B cell (primary cell): ENCODE measurements at regions not wholly inside any gene's neighbourhood (a gene's known extent, or its start where the extent isn't known, plus 50 kb on each side); places are given as distances from the start of the nearest gene placed in this dataset.

Source experiments
- ATAC-seq: fragments of 200-7000 bp; cut with Tn5 transposase; one replicate; pipeline ENCODE4 v1.10.0; 2021; ENCODE audit warnings: low read depth, mild to moderate bottlenecking, moderate number of reproducible peaks, moderate library complexity
- CTCF ChIA-PET: fragments of 350-600 bp; sonication (Branson Sonifier 250); formaldehyde crosslinking; loops from one replicate; lab custom pipeline; 2021; ENCODE audit warnings: antibody characterized with exemption, inconsistent platforms; lab: Charles Lee
- POLR2A ChIA-PET: fragments of 350-600 bp; sonication (Branson Sonifier 250); formaldehyde crosslinking; loops from one replicate; lab custom pipeline; 2021; ENCODE audit warnings: antibody characterized with exemption; lab: Charles Lee
- DNase-seq: peaks from one replicate; pipeline ENCODE4 v3.0.0; 2013
- H2AFZ ChIP-seq: 2 replicates; pipeline ENCODE4 v1.6.1; 2012; ENCODE audit warnings: mild to moderate bottlenecking, low read depth, low read length; ENCODE audit not compliant: insufficient read depth, poor library complexity, severe bottlenecking
- H3K27ac ChIP-seq, 2 donors: 1 replicate in 1 of 2; 2 replicates in 1 of 2; pipeline ENCODE4 v1.5.1; 2012 to 2013; ENCODE audit warnings: low read length in 2 of 2, mild to moderate bottlenecking in 2 of 2, moderate library complexity in 1 of 2
- H3K27me3 ChIP-seq, 4 experiments: fragments of 200-600 bp in 1 of 4; sonication (generic) in 1 of 4; replicated peaks in 1 of 4; 1 replicate in 2 of 4; 2 replicates in 2 of 4; pipeline versions ENCODE4 v1.6.1 to v1.7.0; 2013 to 2016; ENCODE audit warnings: low read length in 3 of 4, mild to moderate bottlenecking in 2 of 4, mixed read lengths in 1 of 4, moderate library complexity in 1 of 4; ENCODE audit not compliant: insufficient read depth in 4 of 4, control insufficient read depth in 3 of 4; ENCODE audit errors: control extremely low read depth in 1 of 4
- H3K36me3 ChIP-seq, 2 experiments: replicated peaks in 1 of 2; 1 replicate in 1 of 2; 2 replicates in 1 of 2; pipeline versions ENCODE4 v1.6.1 to v1.7.1; 2013; ENCODE audit warnings: low read length in 1 of 2; ENCODE audit not compliant: insufficient read depth in 2 of 2, control insufficient read depth in 1 of 2; ENCODE audit errors: control extremely low read depth in 1 of 2, extremely low read depth in 1 of 2
- H3K4me1 ChIP-seq, 2 donors: fragments of 200-600 bp in 1 of 2; sonication (generic) in 1 of 2; 1 replicate in 1 of 2; 2 replicates in 1 of 2; pipeline versions ENCODE4 v1.5.1 to v1.6.1; 2013 to 2017; ENCODE audit warnings: low read length in 2 of 2; ENCODE audit not compliant: control insufficient read depth in 2 of 2, insufficient read depth in 2 of 2
- H3K4me2 ChIP-seq: replicated peaks from 2 replicates; pipeline ENCODE3; 2012; ENCODE audit warnings: mild to moderate bottlenecking, low read depth, low read length; ENCODE audit not compliant: poor library complexity, severe bottlenecking
- H3K4me3 ChIP-seq, 5 experiments: fragments of 200-600 bp in 1 of 5; sonication (generic) in 1 of 5; 1 replicate in 3 of 5; 2 replicates in 2 of 5; pipeline versions ENCODE4 v1.5.1 to v1.7.0; 2011 to 2016; ENCODE audit warnings: low read length in 4 of 5, mild to moderate bottlenecking in 4 of 5, low read depth in 2 of 5, control low read depth in 1 of 5, moderate library complexity in 1 of 5; ENCODE audit not compliant: insufficient read depth in 1 of 5; ENCODE audit errors: control extremely low read depth in 1 of 5, extremely low read depth in 1 of 5
- H3K79me2 ChIP-seq: fragments of 200-600 bp; sonication (generic); one replicate; pipeline ENCODE4 v1.6.0; 2016; ENCODE audit warnings: low read length; ENCODE audit not compliant: control insufficient read depth, insufficient read depth
- H3K9ac ChIP-seq: fragments of 200-600 bp; sonication (generic); 2 replicates; pipeline ENCODE4 v1.6.1; 2017; ENCODE audit warnings: mild to moderate bottlenecking, low read length, moderate library complexity
- H3K9me3 ChIP-seq, 3 donors: one replicate each; pipeline versions ENCODE4 v1.6.1 to v1.7.1; 2013; ENCODE audit warnings: low read length in 2 of 3; ENCODE audit not compliant: control insufficient read depth in 2 of 3, insufficient read depth in 1 of 3; ENCODE audit errors: control extremely low read depth in 1 of 3
- H4K20me1 ChIP-seq: 2 replicates; pipeline ENCODE4 v1.6.0; 2012; ENCODE audit warnings: mild to moderate bottlenecking, low read length; ENCODE audit not compliant: insufficient read depth, control insufficient read depth, poor library complexity, severe bottlenecking
- H3K27ac Mint-ChIP-seq: one replicate; pipeline ENCODE4 v1.8.0; 2021; ENCODE audit warnings: mixed read lengths
- H3K27me3 Mint-ChIP-seq: one replicate; pipeline ENCODE4 v1.8.0; 2021; ENCODE audit warnings: mixed read lengths
- H3K4me1 Mint-ChIP-seq: one replicate; pipeline ENCODE4 v1.8.0; 2021; ENCODE audit warnings: mixed read lengths
- H3K4me3 Mint-ChIP-seq: one replicate; pipeline ENCODE4 v1.8.0; 2021; ENCODE audit warnings: mixed read lengths
- H3K9me3 Mint-ChIP-seq: one replicate; pipeline ENCODE4 v1.8.0; 2022; ENCODE audit warnings: mixed read lengths; ENCODE audit not compliant: insufficient read depth
- EZH2 ChIP-seq: IDR thresholded peaks from 2 replicates; pipeline ENCODE4 v1.6.1; 2012; ENCODE audit warnings: borderline replicate concordance, low read depth, mild to moderate bottlenecking, moderate library complexity, low read length; ENCODE audit not compliant: insufficient read depth, poor library complexity, severe bottlenecking
- WGBS: methylation state at CpG from one replicate; pipeline ENCODE4 v1.1.5; 2013; ENCODE audit warnings: missing lambda C conversion rate; ENCODE audit not compliant: insufficient coverage; 5-methylcytosine and 5-hydroxymethylcytosine counted together
- intact Hi-C: fragments of 100-400 bp; cut with micrococcal nuclease; formaldehyde crosslinking; loops from one replicate; pipeline ENCODE4 v1.10.0; 2022
- TF ChIP-seq, protein P1 (sequence below): fragments of 200-600 bp; IDR thresholded peaks from one replicate; pipeline ENCODE4 v1.8.0; 2022; ENCODE audit warnings: antibody characterized with exemption, mild to moderate bottlenecking

GRCh38 chr12:85617307-85618091, 218.7 kb downstream of the RASSF9 start:
- Histone ChIP-seq H3K79me2 (no peaks in the 10 kb centered on the region), H3K27ac (no peak overlapping the region), H3K9ac (no peak overlapping the region), H3K36me3 (no peaks in the 10 kb centered on the region), H3K4me2 (no peak overlapping the region), H3K27me3 (no peaks in the 10 kb centered on the region), H3K9me3 (no peaks in the 10 kb centered on the region), H3K4me3 (no peak overlapping the region), H2AFZ (no peak overlapping the region), H4K20me1 (no peaks in the 10 kb centered on the region), H3K4me1 (no peaks in the 10 kb centered on the region)
- TF ChIP-seq, protein P1, sequence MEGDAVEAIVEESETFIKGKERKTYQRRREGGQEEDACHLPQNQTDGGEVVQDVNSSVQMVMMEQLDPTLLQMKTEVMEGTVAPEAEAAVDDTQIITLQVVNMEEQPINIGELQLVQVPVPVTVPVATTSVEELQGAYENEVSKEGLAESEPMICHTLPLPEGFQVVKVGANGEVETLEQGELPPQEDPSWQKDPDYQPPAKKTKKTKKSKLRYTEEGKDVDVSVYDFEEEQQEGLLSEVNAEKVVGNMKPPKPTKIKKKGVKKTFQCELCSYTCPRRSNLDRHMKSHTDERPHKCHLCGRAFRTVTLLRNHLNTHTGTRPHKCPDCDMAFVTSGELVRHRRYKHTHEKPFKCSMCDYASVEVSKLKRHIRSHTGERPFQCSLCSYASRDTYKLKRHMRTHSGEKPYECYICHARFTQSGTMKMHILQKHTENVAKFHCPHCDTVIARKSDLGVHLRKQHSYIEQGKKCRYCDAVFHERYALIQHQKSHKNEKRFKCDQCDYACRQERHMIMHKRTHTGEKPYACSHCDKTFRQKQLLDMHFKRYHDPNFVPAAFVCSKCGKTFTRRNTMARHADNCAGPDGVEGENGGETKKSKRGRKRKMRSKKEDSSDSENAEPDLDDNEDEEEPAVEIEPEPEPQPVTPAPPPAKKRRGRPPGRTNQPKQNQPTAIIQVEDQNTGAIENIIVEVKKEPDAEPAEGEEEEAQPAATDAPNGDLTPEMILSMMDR: no peak
- TF ChIP-seq EZH2: no peak
- Mint-ChIP-seq H3K4me1 (no peaks in the 10 kb centered on the region), H3K4me3 (no peak overlapping the region), H3K9me3 (no peaks in the 10 kb centered on the region), H3K27me3 (no peaks in the 10 kb centered on the region), H3K27ac (no peak overlapping the region)
- ChIA-PET CTCF (no interaction called here), POLR2A (no interaction called here)
- ATAC-seq (no peak), DNase-seq (no peak)
- intact Hi-C loops: no loop called here
- 36% methylated on average over 2 of the region's 3 CpGs for WGBS

DNA sequence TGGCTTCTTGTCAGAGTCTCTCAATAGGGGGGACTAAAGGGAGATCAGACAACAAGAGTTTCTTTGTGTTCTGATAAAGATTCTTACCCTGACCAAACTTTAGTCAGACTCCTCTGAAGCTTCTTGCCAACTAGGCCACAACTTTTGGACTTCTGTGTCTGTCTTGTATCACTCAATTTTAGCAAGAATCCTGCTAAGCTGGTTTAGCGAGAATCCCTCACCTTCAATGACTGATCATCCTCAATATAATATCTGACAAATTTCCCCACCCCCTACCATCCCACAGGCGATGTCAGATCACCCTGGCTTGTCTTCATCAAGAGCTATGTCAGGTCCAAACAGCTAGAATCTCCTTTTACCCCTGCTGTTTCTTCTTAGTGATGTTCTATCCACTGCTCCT, 215.2 kb downstream of the RASSF9 start:
- Histone ChIP-seq H3K9me3 (no peaks in the 10 kb centered on the region), H3K9ac (no peak overlapping the region), H3K4me2 (no peak overlapping the region), H3K4me1 (no peaks in the 10 kb centered on the region), H3K36me3 (no peaks in the 10 kb centered on the region), H3K27me3 (no peaks in the 10 kb centered on the region), H3K27ac (no peak overlapping the region), H2AFZ (no peak overlapping the region), H3K79me2 (no peaks in the 10 kb centered on the region), H4K20me1 (no peaks in the 10 kb centered on the region), H3K4me3 (no peak overlapping the region)
- WGBS: 94% methylated on average over 2 of the region's 2 CpGs
- Mint-ChIP-seq H3K9me3 (no peaks in the 10 kb centered on the region), H3K4me1 (no peaks in the 10 kb centered on the region), H3K27me3 (no peaks in the 10 kb centered on the region), H3K27ac (no peak overlapping the region), H3K4me3 (no peak overlapping the region)
- ATAC-seq (no peak), DNase-seq (no peak)
- TF ChIP-seq, protein P1: no peak
- no peak for TF ChIP-seq EZH2
- intact Hi-C loops: no loop called here
- CTCF ChIA-PET: no interaction called here
- POLR2A ChIA-PET: no interaction called here
